ENCODE measurements at regions not wholly inside any gene's neighbourhood (a gene's known extent, or its start where the extent isn't known, plus 50 kb on each side); places are given as distances from the start of the nearest gene placed in this dataset.

DNA sequence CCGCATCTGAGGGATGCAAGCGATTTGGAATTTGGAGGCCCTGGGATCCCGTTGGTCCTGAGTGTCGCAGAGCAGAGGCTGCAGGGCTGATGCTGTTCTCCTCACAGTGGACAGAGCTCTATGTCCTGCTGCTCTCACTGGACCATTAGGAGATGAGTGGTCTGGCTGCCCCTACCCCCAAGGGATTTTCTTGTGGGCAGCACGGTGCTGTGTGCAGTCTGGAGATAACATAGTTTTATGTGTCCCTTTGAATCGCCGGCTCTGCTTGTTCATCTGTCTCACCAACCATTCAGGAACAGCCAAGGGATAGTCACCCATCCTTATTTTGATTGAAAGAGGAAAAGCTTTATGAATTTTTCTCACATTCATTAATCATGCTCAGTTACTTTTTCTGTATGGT lies 49.9 kb downstream of the CHRM3 start:
- no peaks in the 10 kb centered on the region for H3K4me1 Mint-ChIP-seq
- no peak for DNase-seq
- H3K27me3 Mint-ChIP-seq (ENCODE audit: low read depth, poor library complexity) = peaks cover 5% of the 10 kb centered on the region
- no peak overlapping the region for H3K4me3 Mint-ChIP-seq
- no peak overlapping the region for H3K27ac Mint-ChIP-seq
- no peaks in the 10 kb centered on the region for H3K36me3 Mint-ChIP-seq (ENCODE audit: low read depth)
- TF ChIP-seq, protein P1, sequence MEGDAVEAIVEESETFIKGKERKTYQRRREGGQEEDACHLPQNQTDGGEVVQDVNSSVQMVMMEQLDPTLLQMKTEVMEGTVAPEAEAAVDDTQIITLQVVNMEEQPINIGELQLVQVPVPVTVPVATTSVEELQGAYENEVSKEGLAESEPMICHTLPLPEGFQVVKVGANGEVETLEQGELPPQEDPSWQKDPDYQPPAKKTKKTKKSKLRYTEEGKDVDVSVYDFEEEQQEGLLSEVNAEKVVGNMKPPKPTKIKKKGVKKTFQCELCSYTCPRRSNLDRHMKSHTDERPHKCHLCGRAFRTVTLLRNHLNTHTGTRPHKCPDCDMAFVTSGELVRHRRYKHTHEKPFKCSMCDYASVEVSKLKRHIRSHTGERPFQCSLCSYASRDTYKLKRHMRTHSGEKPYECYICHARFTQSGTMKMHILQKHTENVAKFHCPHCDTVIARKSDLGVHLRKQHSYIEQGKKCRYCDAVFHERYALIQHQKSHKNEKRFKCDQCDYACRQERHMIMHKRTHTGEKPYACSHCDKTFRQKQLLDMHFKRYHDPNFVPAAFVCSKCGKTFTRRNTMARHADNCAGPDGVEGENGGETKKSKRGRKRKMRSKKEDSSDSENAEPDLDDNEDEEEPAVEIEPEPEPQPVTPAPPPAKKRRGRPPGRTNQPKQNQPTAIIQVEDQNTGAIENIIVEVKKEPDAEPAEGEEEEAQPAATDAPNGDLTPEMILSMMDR (IDR thresholded peaks at IDR 0.05) = no peak
- no peaks in the 10 kb centered on the region for H3K9me3 Mint-ChIP-seq

DNA sequence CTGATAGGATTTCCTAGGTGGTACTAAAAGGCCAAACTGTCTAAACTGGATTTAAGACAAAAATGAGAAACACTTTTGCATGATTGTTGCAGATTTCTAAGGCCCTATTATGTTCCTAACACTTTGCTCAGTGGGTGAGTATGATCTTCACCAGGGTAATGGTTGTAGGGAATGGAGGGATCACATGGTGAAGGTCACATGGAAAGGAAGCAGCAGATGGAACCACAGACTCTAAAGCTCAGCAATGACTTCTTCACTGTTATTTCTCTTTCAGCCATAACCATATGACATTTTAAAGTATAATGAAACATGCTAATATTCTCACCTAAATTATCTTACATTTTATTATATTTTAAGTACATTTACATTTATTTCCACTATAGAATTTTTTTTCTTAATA lies 51.5 kb downstream of the CHRM3 start:
- TF ChIP-seq, protein P1 (IDR thresholded peaks at IDR 0.05) = no peak
- H3K36me3 Mint-ChIP-seq (ENCODE audit: low read depth) = no peaks in the 10 kb centered on the region
- peaks cover 5% of the 10 kb centered on the region for H3K27me3 Mint-ChIP-seq (ENCODE audit: low read depth, poor library complexity)
- no peak for DNase-seq
- no peak overlapping the region for H3K27ac Mint-ChIP-seq
- no peak overlapping the region for H3K4me3 Mint-ChIP-seq
- H3K4me1 Mint-ChIP-seq = no peaks in the 10 kb centered on the region
- no peaks in the 10 kb centered on the region for H3K9me3 Mint-ChIP-seq

DNA sequence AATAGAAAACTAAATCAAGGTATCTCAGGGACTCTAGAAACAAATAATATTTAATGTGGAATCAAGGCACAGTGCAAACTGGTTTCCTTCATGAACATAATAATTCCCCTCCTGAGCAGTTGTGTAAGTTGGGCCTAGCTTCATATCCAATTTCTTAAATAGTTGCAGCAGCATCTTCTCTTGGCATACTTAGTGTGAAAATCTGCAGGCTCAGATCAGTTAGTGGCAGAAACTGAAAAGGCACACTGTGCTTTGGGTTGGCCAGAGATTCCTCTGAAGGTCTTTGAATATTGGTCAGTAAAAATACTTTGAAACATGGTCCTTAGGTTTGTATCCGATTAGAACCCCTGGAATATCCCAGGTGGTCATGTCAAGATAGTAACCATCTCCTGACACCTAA lies 52.5 kb downstream of the CHRM3 start:
- Mint-ChIP-seq H3K27ac (no peak overlapping the region), H3K36me3 (ENCODE audit: low read depth) (no peaks in the 10 kb centered on the region), H3K9me3 (no peaks in the 10 kb centered on the region), H3K27me3 (ENCODE audit: low read depth, poor library complexity) (no peaks in the 10 kb centered on the region), H3K4me1 (no peaks in the 10 kb centered on the region), H3K4me3 (no peak overlapping the region)
- TF ChIP-seq, protein P1 (IDR thresholded peaks at IDR 0.05) = no peak
- no peak for DNase-seq

DNA sequence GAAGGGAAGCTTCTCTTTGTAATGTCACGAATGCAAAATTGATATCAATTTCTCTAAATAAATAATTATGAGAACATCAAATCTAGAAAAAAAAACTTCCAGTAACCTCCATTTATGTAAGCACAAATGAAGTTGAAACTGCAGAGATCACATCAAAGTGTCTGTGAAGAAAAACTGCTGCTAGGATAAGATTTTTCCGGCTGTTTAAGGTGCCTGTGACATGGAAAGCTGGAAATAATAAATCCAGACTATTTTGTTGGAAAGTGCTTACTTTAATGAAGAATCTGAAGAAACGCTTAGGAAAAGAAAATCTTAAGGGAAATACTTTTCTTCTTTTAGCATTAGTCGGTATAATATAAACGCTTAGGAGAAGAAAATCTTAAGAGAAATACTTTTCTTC lies 57.0 kb downstream of the CHRM3 start:
- H3K36me3 Mint-ChIP-seq (ENCODE audit: low read depth) = no peaks in the 10 kb centered on the region
- no peaks in the 10 kb centered on the region for H3K4me1 Mint-ChIP-seq
- DNase-seq = no peak
- H3K27ac Mint-ChIP-seq = no peak overlapping the region
- TF ChIP-seq, protein P1 (IDR thresholded peaks at IDR 0.05) = no peak
- no peaks in the 10 kb centered on the region for H3K9me3 Mint-ChIP-seq
- no peak overlapping the region for H3K4me3 Mint-ChIP-seq
- no peaks in the 10 kb centered on the region for H3K27me3 Mint-ChIP-seq (ENCODE audit: low read depth, poor library complexity)

DNA sequence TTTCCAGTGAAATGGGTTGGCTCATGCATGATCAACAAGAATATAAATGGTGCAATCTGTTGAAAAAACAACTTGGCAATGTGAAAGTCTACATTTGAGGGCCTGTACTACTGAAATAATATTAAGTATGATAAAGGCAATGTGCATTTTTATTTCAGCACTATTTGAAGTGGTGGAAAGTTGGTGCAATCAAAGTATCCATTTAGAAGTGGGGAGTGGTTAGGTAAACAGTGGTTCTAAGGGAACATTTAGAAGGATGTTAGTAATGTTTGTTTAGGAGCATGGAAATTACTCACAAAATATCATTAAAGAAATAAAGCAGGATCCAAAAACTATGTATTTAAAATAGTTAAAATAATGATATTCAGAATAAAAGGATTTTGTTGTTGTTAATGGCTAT lies 60.2 kb downstream of the CHRM3 start:
- no peaks in the 10 kb centered on the region for H3K36me3 Mint-ChIP-seq (ENCODE audit: low read depth)
- no peak for DNase-seq
- H3K9me3 Mint-ChIP-seq = no peaks in the 10 kb centered on the region
- H3K4me1 Mint-ChIP-seq = no peaks in the 10 kb centered on the region
- TF ChIP-seq, protein P1 (IDR thresholded peaks at IDR 0.05) = no peak
- no peaks in the 10 kb centered on the region for H3K27me3 Mint-ChIP-seq (ENCODE audit: low read depth, poor library complexity)
- H3K4me3 Mint-ChIP-seq = no peak overlapping the region
- no peak overlapping the region for H3K27ac Mint-ChIP-seq

DNA sequence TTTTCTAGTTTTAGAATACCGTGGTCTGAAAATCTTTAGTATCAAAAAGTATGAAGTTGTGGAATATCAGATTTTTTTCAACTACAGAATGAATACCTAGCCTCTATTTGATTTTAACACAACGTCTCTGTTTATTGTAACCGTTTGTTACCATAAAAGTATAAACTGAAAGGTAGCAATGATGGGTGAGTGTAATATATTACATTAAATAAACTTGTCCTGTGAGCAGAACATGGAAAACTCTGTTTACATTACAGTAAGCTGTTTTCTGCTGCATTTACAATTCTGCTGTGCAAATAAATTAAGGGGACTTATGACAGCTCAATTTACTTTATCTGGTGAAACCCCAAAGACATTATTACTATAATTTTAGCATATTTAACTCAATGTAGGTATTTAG lies 62.5 kb downstream of the CHRM3 start:
- Mint-ChIP-seq H3K9me3 (no peaks in the 10 kb centered on the region), H3K27me3 (ENCODE audit: low read depth, poor library complexity) (no peaks in the 10 kb centered on the region), H3K4me3 (no peak overlapping the region), H3K4me1 (no peaks in the 10 kb centered on the region), H3K27ac (no peak overlapping the region), H3K36me3 (ENCODE audit: low read depth) (no peaks in the 10 kb centered on the region)
- no peak for DNase-seq
- TF ChIP-seq, protein P1 (IDR thresholded peaks at IDR 0.05) = no peak

All from nephron progenitor cell (in vitro differentiated cells).